Breast epithelium (tissue), 4 donors: ENCODE measurements at regions not wholly inside any gene's neighbourhood (a gene's known extent, or its start where the extent isn't known, plus 50 kb on each side); places are given as distances from the start of the nearest gene placed in this dataset.
"Not testable (repeated sequence)": the region's sequence is repeated elsewhere in the genome, so short reads cannot be mapped to it uniquely, and the experiment has no call there.

Experiments
- DNase-seq, 2 donors: peaks; one replicate each; pipeline ENCODE4 v3.0.0-alpha.2; 2019; ENCODE audit warnings: low spot score in 2 of 2
- H3K27ac ChIP-seq, 2 donors: fragments of 200-600 bp; sonication (generic) in 1 of 2; one replicate each; pipeline ENCODE4 v1.5.1; 2016 to 2019; ENCODE audit warnings: mild to moderate bottlenecking in 1 of 2
- H3K27me3 ChIP-seq, 2 donors: fragments of 200-600 bp; sonication (generic) in 1 of 2; one replicate each; pipeline versions ENCODE4 v1.5.1 to v1.6.0; 2017 to 2019; ENCODE audit warnings: control low read depth in 1 of 2, mild to moderate bottlenecking in 1 of 2
- H3K36me3 ChIP-seq: fragments of 200-600 bp; one replicate; pipeline ENCODE4 v1.5.1; 2019
- H3K4me1 ChIP-seq, 2 donors: fragments of 200-600 bp; sonication (generic); one replicate each; pipeline ENCODE4 v1.5.1; 2016 to 2019; ENCODE audit warnings: control low read depth in 1 of 2
- H3K4me3 ChIP-seq, 3 donors: fragments of 200-600 bp; sonication (generic); 1 replicate in 2 of 3; 2 replicates in 1 of 3; pipeline ENCODE4 v1.5.1; 2016 to 2019; ENCODE audit warnings: mild to moderate bottlenecking in 3 of 3, moderate library complexity in 2 of 3
- H3K9me3 ChIP-seq, 2 donors: fragments of 200-600 bp; sonication (generic) in 1 of 2; one replicate each; pipeline ENCODE4 v1.5.1; 2016 to 2019; ENCODE audit warnings: control low read depth in 1 of 2
- POLR2A ChIP-seq: fragments of 450-650 bp; IDR thresholded peaks from one replicate; pipeline ENCODE4 v1.6.1; 2016; ENCODE audit warnings: antibody characterized with exemption, mild to moderate bottlenecking, moderate library complexity
- POLR2AphosphoS5 ChIP-seq, 3 donors: sonication (generic); formaldehyde crosslinking; IDR thresholded peaks; one replicate each; pipeline ENCODE4 v1.6.1; 2017; ENCODE audit warnings: antibody characterized with exemption in 3 of 3
- intact Hi-C: fragments of 100-400 bp; cut with DNase I; formaldehyde crosslinking; loops from one replicate; pipeline ENCODE4 v1.15.1; 2023; ENCODE audit warnings: low total_unique reads
- TF ChIP-seq, protein P1 (sequence below), 3 donors: fragments of 450-650 bp; IDR thresholded peaks; one replicate each; pipeline ENCODE4 v1.5.1; 2016 to 2017; ENCODE audit warnings: antibody characterized with exemption in 3 of 3, mild to moderate bottlenecking in 3 of 3, moderate library complexity in 3 of 3

DNA sequence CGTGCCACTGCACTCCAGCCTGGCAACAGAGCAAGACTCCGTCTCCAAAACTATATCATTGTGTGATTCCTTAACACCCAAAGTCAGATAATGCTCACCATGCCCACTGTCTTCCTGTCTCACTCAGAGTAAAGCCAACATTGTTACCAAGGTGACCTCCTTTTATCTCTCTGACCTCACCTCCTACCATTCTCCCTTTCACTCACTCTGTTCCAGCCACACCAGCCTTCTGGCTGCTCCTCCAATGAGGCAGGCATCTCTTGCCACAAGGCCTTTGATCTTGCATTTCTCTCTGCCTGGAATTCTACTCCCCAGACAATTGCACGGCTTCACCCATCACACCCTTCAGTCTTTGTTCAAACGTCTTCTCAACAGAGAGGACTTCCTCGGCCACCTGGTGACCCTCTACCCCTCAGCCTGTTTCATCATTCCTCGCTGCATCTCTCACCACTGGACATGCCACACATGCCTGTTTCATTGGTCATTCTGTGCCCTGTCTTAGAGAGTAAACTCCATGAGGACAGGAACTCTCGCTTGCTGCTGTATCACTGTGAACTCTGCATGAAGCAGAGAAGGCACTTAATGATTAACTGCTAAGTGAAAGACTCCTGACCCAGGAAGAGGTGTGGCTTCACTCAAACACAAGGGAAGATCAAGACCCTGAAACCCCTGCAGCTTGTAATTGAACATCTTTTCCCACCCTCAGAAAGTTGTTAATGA, 67.1 kb upstream of the CAPZB start:
- TF ChIP-seq, protein P1, sequence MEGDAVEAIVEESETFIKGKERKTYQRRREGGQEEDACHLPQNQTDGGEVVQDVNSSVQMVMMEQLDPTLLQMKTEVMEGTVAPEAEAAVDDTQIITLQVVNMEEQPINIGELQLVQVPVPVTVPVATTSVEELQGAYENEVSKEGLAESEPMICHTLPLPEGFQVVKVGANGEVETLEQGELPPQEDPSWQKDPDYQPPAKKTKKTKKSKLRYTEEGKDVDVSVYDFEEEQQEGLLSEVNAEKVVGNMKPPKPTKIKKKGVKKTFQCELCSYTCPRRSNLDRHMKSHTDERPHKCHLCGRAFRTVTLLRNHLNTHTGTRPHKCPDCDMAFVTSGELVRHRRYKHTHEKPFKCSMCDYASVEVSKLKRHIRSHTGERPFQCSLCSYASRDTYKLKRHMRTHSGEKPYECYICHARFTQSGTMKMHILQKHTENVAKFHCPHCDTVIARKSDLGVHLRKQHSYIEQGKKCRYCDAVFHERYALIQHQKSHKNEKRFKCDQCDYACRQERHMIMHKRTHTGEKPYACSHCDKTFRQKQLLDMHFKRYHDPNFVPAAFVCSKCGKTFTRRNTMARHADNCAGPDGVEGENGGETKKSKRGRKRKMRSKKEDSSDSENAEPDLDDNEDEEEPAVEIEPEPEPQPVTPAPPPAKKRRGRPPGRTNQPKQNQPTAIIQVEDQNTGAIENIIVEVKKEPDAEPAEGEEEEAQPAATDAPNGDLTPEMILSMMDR (IDR thresholded peaks at IDR 0.05) = no peak
- TF ChIP-seq POLR2A (no peak), POLR2AphosphoS5 (IDR thresholded peaks at IDR 0.05) (no peak)
- DNase-seq = no peak
- no peak overlapping the region for H3K4me3 ChIP-seq
- intact Hi-C loops = no loop called here
- H3K4me1 ChIP-seq = no peaks in the 10 kb centered on the region
- no peaks in the 10 kb centered on the region for H3K36me3 ChIP-seq
- H3K27ac ChIP-seq = no peak overlapping the region
- H3K9me3 ChIP-seq = peaks cover 2 to 13% of the 10 kb centered on the region in 2 donors
- H3K27me3 ChIP-seq = no peaks in the 10 kb centered on the region

DNA sequence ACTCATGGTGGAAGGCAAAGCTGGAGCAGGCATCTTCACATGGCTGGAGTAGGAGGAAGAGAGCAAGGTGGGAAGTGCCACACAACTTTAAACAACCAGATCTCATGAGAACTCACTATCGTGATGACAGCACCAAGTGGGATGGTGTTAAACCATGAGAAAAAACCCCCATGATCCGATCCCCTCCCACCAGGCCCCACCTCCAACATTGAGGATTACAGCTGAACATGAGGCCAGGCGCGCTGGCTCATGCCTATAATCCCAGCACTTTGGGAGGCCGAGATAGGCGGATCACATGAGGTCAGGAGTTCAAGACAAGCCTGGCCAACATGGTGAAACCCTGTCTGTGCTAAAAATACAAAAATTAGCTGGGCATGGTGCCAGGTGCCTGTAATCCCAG, 66.5 kb upstream of the CAPZB start:
- H3K4me3 ChIP-seq, H3K36me3 ChIP-seq, H3K4me1 ChIP-seq, intact Hi-C loops, H3K27me3 ChIP-seq, H3K27ac ChIP-seq, DNase-seq: not testable (repeated sequence)
- H3K9me3 ChIP-seq = peaks cover 5 to 19% of the 10 kb centered on the region in 2 donors

DNA sequence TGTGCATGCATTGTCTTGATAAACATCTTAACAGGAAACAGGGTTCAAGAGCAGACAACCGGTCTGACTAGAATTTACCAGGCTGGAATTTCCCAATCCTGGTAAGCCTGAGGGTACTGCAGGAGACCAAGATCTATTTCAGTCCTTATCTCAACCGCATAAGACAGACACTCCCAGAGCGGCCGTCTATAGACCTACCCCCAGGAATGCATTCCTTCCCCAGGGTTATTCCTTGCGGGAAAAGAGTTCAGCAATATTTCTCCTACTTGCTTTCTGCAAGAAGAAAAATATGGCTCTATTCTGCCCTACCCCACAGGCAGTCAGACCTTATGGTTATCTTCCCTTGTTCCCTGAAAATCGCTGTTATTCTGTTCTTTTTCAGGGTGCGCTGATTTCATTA, 65.1 kb upstream of the CAPZB start:
- H3K4me3 ChIP-seq, H3K27me3 ChIP-seq, H3K36me3 ChIP-seq, H3K27ac ChIP-seq, intact Hi-C loops, DNase-seq, H3K4me1 ChIP-seq: not testable (repeated sequence)
- H3K9me3 ChIP-seq = peaks cover 5 to 19% of the 10 kb centered on the region in 2 donors

DNA sequence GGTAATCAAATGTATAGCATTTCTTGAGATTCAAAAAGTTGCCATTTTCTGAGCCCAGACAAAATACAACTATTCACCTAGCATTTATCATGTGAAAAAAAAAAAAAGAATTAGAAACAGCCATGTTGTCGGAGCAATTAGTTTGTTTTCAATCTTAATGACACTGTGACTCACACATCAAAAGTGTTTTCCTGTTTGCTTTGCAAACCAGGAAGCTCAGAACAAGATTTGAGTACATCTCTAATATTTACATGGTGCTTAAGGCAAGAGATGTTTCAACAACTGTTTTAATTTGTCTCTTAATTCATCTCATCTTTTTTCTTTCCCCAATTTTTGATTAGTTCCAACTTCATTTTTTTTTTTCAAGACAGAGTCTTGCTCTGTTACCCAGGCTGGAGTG, 62.5 kb upstream of the CAPZB start:
- no peak for DNase-seq
- Histone ChIP-seq H3K9me3 (peaks cover 5 to 19% of the 10 kb centered on the region in 2 donors), H3K4me1 (no peaks in the 10 kb centered on the region), H3K4me3 (no peak overlapping the region), H3K27me3 (no peaks in the 10 kb centered on the region), H3K27ac (no peak overlapping the region), H3K36me3 (no peaks in the 10 kb centered on the region)
- TF ChIP-seq, protein P1 (IDR thresholded peaks at IDR 0.05) = no peak
- TF ChIP-seq POLR2AphosphoS5 (IDR thresholded peaks at IDR 0.05) (no peak), POLR2A (no peak)
- intact Hi-C loops = no loop called here

DNA sequence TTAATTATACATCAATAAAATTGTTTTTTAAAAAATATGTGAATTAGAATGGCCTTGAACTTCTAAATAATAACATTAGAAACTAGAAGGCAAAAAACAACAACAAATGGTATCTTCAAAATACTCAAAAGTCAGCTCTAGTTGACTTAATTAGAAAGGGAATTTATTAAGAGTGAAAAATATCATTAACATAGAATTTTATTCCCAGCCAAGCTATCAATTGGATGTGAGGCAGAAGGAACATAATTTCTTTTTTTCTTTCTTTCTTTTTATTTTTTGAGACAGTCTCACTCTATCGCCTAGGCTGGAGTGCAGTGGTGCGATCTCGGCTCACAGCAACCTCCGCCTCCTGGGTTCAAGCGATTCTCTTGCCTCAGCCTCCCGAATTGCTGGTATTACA, 51.2 kb upstream of the CAPZB start:
- no peak for DNase-seq
- Histone ChIP-seq H3K36me3 (no peaks in the 10 kb centered on the region), H3K4me3 (no peak overlapping the region), H3K9me3 (peaks cover 6 to 13% of the 10 kb centered on the region in 2 donors), H3K4me1 (no peaks in the 10 kb centered on the region), H3K27me3 (no peaks in the 10 kb centered on the region), H3K27ac (no peak overlapping the region)
- TF ChIP-seq POLR2AphosphoS5 (IDR thresholded peaks at IDR 0.05) = no peak
- TF ChIP-seq POLR2A = no peak
- TF ChIP-seq, protein P1 (IDR thresholded peaks at IDR 0.05) = no peak
- intact Hi-C loops = no loop called here

DNA sequence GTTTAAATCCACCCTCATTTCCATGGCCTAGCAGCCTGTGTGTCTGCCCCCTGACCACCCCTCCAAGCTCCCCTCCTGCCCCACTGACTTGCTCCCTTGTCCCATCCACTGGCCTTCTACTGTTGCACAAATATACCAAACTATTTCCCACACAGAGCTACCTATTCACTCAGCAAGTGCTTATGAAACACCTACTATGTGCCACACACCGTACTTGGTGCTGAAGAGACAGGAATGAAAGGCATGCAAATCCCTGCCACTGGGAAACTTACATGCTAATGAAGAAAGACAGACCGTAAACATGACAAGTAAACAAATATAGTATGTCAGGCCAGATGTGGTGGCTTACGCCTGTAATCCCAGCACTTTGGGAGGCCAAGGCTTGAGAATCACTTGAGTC, 49.9 kb upstream of the CAPZB start:
- no peaks in the 10 kb centered on the region for H3K27me3 ChIP-seq
- H3K4me1 ChIP-seq = no peaks in the 10 kb centered on the region
- H3K36me3 ChIP-seq = no peaks in the 10 kb centered on the region
- H3K9me3 ChIP-seq = peaks cover 6 to 16% of the 10 kb centered on the region in 2 donors
- no peak overlapping the region for H3K4me3 ChIP-seq
- intact Hi-C loops = no loop called here
- TF ChIP-seq, protein P1 (IDR thresholded peaks at IDR 0.05) = no peak
- TF ChIP-seq POLR2A (no peak), POLR2AphosphoS5 (IDR thresholded peaks at IDR 0.05) (no peak)
- H3K27ac ChIP-seq = no peak overlapping the region
- no peak for DNase-seq
